Gastroesophageal sphincter (tissue), 4 donors: ENCODE measurements at regions not wholly inside any gene's neighbourhood (a gene's known extent, or its start where the extent isn't known, plus 50 kb on each side); places are given as distances from the start of the nearest gene placed in this dataset.

Source experiments
- ATAC-seq: fragments of 150-250 bp; one replicate; pipeline ENCODE4 v1.9.1; 2016; ENCODE audit warnings: mild to moderate bottlenecking, moderate library complexity
- H3K27ac ChIP-seq, 4 donors: fragments of 200-600 bp; sonication (generic) in 3 of 4; 1 replicate in 3 of 4; 2 replicates in 1 of 4; pipeline ENCODE4 v1.5.1; 2016 to 2019
- H3K27me3 ChIP-seq: fragments of 200-600 bp; sonication (generic); one replicate; pipeline ENCODE4 v1.5.1; 2019
- H3K36me3 ChIP-seq, 2 donors: fragments of 200-600 bp; sonication (generic); one replicate each; pipeline ENCODE4 v1.5.1; 2019; ENCODE audit warnings: control low read depth in 1 of 2
- H3K4me1 ChIP-seq, 3 donors: fragments of 200-600 bp; sonication (generic); 1 replicate in 2 of 3; 2 replicates in 1 of 3; pipeline ENCODE4 v1.5.1; 2016 to 2019; ENCODE audit warnings: control low read depth in 2 of 3
- H3K4me3 ChIP-seq, 2 donors: fragments of 200-600 bp; sonication (generic); one replicate each; pipeline ENCODE4 v1.5.1; 2019; ENCODE audit warnings: mild to moderate bottlenecking in 1 of 2, moderate library complexity in 1 of 2
- H3K9me3 ChIP-seq, 3 donors: fragments of 200-600 bp; sonication (generic); one replicate each; pipeline ENCODE4 v1.5.1; 2017 to 2019; ENCODE audit warnings: control low read depth in 2 of 3
- CTCF ChIP-seq, 4 experiments: fragments of 200-600 bp in 2 of 4; fragments of 450-650 bp in 2 of 4; sonication (generic) in 1 of 4; IDR thresholded peaks; one replicate each; pipeline ENCODE4 v1.5.1; 2017 to 2019; ENCODE audit warnings: antibody characterized with exemption in 4 of 4, mild to moderate bottlenecking in 2 of 4, moderate library complexity in 2 of 4
- EP300 ChIP-seq: sonication (generic); formaldehyde crosslinking; IDR thresholded peaks from one replicate; pipeline ENCODE4 v1.6.1; 2017; ENCODE audit warnings: antibody characterized with exemption, mild to moderate bottlenecking
- POLR2A ChIP-seq, 2 donors: fragments of 450-650 bp; IDR thresholded peaks; one replicate each; pipeline ENCODE4 v1.6.1; 2017; ENCODE audit warnings: antibody characterized with exemption in 2 of 2, mild to moderate bottlenecking in 2 of 2, moderate library complexity in 1 of 2
- POLR2AphosphoS5 ChIP-seq: sonication (generic); formaldehyde crosslinking; IDR thresholded peaks from one replicate; pipeline ENCODE4 v1.6.1; 2017; ENCODE audit warnings: antibody characterized with exemption
- whole genome bisulfite sequencing, 2 donors: methylation state at CpG; one replicate each; pipeline ENCODE4 v1.1.5; 2018; ENCODE audit warnings: low coverage in 1 of 2; 5-methylcytosine and 5-hydroxymethylcytosine counted together

GRCh38 chr6:14312587-14312986, 195.0 kb downstream of the CD83 start:
- no peak for ATAC-seq
- no peaks in the 10 kb centered on the region for H3K36me3 ChIP-seq
- no peaks in the 10 kb centered on the region for H3K9me3 ChIP-seq
- no peak overlapping the region for H3K4me3 ChIP-seq
- no peak overlapping the region for H3K27ac ChIP-seq
- H3K4me1 ChIP-seq: peaks cover 0 to 11% (median 0%) of the 10 kb centered on the region in 3 donors
- no peaks in the 10 kb centered on the region for H3K27me3 ChIP-seq
- TF ChIP-seq CTCF (IDR thresholded peaks at IDR 0.05) (no peak), EP300 (no peak), POLR2A (IDR thresholded peaks at IDR 0.05) (no peak), POLR2AphosphoS5 (no peak)
- WGBS, 2 donors: 86 to 89% methylated on average over 6 of the region's 6 CpGs

- Histone ChIP-seq H3K4me3 (no peak overlapping the region), H3K36me3 (no peaks in the 10 kb centered on the region), H3K9me3 (no peaks in the 10 kb centered on the region), H3K27ac (no peak overlapping the region), H3K4me1 (peaks cover 0 to 11% (median 0%) of the 10 kb centered on the region in 3 donors), H3K27me3 (no peaks in the 10 kb centered on the region)
- WGBS, 2 donors: 80 to 83% methylated on average over 1 to 2 of the region's 2 CpGs
- no peak for ATAC-seq
- TF ChIP-seq EP300: no peak
- TF ChIP-seq POLR2A (IDR thresholded peaks at IDR 0.05): no peak
- TF ChIP-seq CTCF (IDR thresholded peaks at IDR 0.05): no peak
- TF ChIP-seq POLR2AphosphoS5: no peak
Observed at GRCh38 chr6:14313248-14313647, 195.7 kb downstream of the CD83 start.

- Histone ChIP-seq H3K36me3 (no peaks in the 10 kb centered on the region), H3K4me3 (no peak overlapping the region), H3K9me3 (no peaks in the 10 kb centered on the region), H3K27me3 (no peaks in the 10 kb centered on the region), H3K4me1 (peaks cover 0 to 11% (median 0%) of the 10 kb centered on the region in 3 donors), H3K27ac (no peak overlapping the region)
- no peak for ATAC-seq
- TF ChIP-seq CTCF (IDR thresholded peaks at IDR 0.05) (no peak), POLR2AphosphoS5 (no peak), POLR2A (IDR thresholded peaks at IDR 0.05) (no peak), EP300 (no peak)
Observed at GRCh38 chr6:14315353-14315752, 197.8 kb downstream of the CD83 start.

DNA sequence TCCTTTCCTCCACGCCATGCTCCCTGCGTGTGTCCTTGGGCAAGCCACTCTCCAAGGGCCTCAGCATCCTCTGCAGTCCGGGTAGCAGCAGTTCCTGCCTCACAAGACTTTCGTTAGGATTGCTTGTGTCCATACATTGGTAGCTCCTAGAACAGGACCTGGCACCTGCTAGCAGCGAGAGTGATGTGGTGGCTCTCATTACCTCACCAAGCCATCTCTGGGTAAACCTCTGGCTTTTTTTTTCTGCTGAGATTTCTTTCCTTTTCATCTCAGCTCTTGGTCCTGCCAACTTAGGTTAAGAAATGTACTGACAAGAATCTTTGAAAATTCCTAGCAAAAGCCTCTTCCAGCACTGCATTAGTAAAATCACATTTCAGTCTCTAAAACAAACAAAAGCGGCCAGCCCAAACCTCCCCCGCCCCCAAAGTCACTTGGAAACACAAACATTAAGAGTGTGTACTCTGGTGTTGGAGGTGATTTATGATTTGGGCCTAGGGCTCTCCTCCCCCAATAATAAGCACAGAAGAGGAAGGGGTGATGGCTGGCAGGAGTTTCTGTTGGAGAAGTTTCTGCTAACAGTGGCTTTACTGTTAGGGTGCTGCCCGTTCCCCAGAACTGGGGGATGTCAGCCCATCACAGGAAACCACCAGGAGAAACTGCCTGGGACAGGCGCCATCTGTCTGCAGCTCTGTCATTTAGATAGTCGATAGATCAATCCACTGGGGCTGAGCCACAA, 199.2 kb downstream of the CD83 start:
- no peaks in the 10 kb centered on the region for H3K27me3 ChIP-seq
- H3K4me1 ChIP-seq: peaks cover 0 to 11% (median 0%) of the 10 kb centered on the region in 3 donors
- TF ChIP-seq POLR2A (IDR thresholded peaks at IDR 0.05) (no peak), EP300 (no peak), CTCF (IDR thresholded peaks at IDR 0.05) (no peak), POLR2AphosphoS5 (no peak)
- H3K36me3 ChIP-seq: no peaks in the 10 kb centered on the region
- H3K4me3 ChIP-seq: no peak overlapping the region
- no peak overlapping the region for H3K27ac ChIP-seq
- H3K9me3 ChIP-seq: no peaks in the 10 kb centered on the region
- 50 to 66% methylated on average over 4 to 5 of the region's 10 CpGs for WGBS, 2 donors
- no peak for ATAC-seq

DNA sequence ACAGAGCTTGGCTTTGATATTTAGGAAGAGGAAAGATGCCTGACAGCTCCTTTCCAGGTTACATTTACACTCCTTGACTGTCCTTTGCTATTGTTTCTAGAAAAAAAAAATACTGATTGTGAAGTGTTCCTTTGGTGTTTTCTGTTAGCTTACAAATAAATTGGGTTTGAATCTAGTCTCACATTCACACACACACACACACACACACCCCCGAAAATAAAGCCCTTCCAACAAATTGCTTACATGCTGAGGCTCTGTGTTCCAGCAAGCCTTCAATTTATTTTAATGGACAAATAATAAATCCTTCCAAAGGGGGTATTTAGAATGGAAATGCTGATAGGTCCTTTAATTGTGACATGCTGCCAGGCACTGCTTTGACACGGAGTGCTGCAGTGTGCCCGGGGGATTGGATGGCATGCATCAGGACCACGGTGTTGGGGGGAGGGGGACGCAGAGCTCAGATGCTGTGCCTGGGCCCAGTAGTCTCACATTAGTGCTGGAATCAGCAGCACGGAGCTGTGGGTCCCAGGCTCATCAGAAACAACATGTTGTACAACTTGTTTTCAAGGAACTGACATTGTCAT, 199.9 kb downstream of the CD83 start:
- ATAC-seq: no peak
- Histone ChIP-seq H3K27ac (no peak overlapping the region), H3K4me3 (no peak overlapping the region), H3K4me1 (peaks cover 0 to 11% (median 0%) of the 10 kb centered on the region in 3 donors), H3K9me3 (no peaks in the 10 kb centered on the region), H3K36me3 (no peaks in the 10 kb centered on the region), H3K27me3 (no peaks in the 10 kb centered on the region)
- TF ChIP-seq CTCF (IDR thresholded peaks at IDR 0.05) (no peak), POLR2AphosphoS5 (no peak), EP300 (no peak), POLR2A (IDR thresholded peaks at IDR 0.05) (no peak)
- WGBS, 2 donors: 72% methylated on average over 2 to 4 of the region's 6 CpGs
